Tibial nerve (tissue), 3 donors: ENCODE measurements at regions not wholly inside any gene's neighbourhood (a gene's known extent, or its start where the extent isn't known, plus 50 kb on each side); places are given as distances from the start of the nearest gene placed in this dataset.

Experiments
- POLR2A ChIP-seq, 2 donors: fragments of 450-650 bp; IDR thresholded peaks; one replicate each; pipeline ENCODE4 v1.6.1; 2017; ENCODE audit warnings: antibody characterized with exemption in 2 of 2, mild to moderate bottlenecking in 2 of 2, moderate library complexity in 2 of 2
- TF ChIP-seq, protein P1 (sequence below), 5 experiments: fragments of 200-600 bp in 3 of 5; fragments of 450-650 bp in 2 of 5; sonication (generic) in 3 of 5; IDR thresholded peaks; one replicate each; pipeline ENCODE4 v1.5.1; 2016 to 2019; ENCODE audit warnings: antibody characterized with exemption in 5 of 5, mild to moderate bottlenecking in 3 of 5, moderate library complexity in 2 of 5

DNA sequence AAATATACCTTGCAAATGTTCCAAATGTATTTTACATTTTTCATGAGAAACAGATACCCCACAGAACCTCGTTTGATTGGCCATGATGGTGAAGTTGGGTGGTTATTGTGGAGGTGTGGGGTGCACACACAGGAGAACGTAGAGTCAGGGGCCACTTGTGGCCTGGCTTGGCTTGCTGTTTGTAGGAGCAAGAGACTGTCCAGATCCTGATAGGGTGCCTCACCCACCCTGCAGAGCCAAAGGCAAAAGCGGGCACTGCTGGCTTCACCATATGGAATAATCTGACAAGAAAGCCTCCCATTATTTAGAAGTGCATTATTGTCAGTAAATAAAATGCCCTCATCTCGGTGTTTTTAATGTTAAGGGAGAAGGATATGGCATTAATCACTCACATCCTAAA is 330.2 kb downstream of the TEX29 start:
- TF ChIP-seq, protein P1, sequence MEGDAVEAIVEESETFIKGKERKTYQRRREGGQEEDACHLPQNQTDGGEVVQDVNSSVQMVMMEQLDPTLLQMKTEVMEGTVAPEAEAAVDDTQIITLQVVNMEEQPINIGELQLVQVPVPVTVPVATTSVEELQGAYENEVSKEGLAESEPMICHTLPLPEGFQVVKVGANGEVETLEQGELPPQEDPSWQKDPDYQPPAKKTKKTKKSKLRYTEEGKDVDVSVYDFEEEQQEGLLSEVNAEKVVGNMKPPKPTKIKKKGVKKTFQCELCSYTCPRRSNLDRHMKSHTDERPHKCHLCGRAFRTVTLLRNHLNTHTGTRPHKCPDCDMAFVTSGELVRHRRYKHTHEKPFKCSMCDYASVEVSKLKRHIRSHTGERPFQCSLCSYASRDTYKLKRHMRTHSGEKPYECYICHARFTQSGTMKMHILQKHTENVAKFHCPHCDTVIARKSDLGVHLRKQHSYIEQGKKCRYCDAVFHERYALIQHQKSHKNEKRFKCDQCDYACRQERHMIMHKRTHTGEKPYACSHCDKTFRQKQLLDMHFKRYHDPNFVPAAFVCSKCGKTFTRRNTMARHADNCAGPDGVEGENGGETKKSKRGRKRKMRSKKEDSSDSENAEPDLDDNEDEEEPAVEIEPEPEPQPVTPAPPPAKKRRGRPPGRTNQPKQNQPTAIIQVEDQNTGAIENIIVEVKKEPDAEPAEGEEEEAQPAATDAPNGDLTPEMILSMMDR (IDR thresholded peaks at IDR 0.05) = no peak
- no peak for TF ChIP-seq POLR2A (IDR thresholded peaks at IDR 0.05)
